GM19395 (cell line): ENCODE measurements at regions not wholly inside any gene's neighbourhood (a gene's known extent, or its start where the extent isn't known, plus 50 kb on each side); places are given as distances from the start of the nearest gene placed in this dataset.

Experiments used
- ATAC-seq: cut with Tn5 transposase; IDR thresholded peaks from one replicate; pipeline ENCODE4 v1.9.1; 2021; ENCODE audit warnings: mild to moderate bottlenecking, moderate library complexity; ENCODE audit not compliant: unreplicated experiment

- no peak for ATAC-seq
These were observed 132.9 kb downstream of the SLITRK6 start for GRCh38 chr13:85666356-85666755.

- ATAC-seq: no peak
These were observed 133.9 kb downstream of the SLITRK6 start for GRCh38 chr13:85665286-85665685.

- ATAC-seq: no peak
These were observed 135.4 kb downstream of the SLITRK6 start for GRCh38 chr13:85663856-85664255.

- ATAC-seq: no peak
These were observed 137.0 kb downstream of the SLITRK6 start for GRCh38 chr13:85662186-85662585.

GRCh38 chr13:85661675-85662074, 137.5 kb downstream of the SLITRK6 start:
- no peak for ATAC-seq

GRCh38 chr13:85659493-85659892, 139.7 kb downstream of the SLITRK6 start:
- no peak for ATAC-seq

GRCh38 chr13:85657942-85658341, 141.3 kb downstream of the SLITRK6 start:
- no peak for ATAC-seq

- ATAC-seq: no peak
These were observed 144.2 kb downstream of the SLITRK6 start for GRCh38 chr13:85655040-85655439.

- ATAC-seq: no peak
These were observed 145.0 kb downstream of the SLITRK6 start for GRCh38 chr13:85654227-85654626.

GRCh38 chr13:85653681-85654080, 145.5 kb downstream of the SLITRK6 start:
- ATAC-seq: no peak

GRCh38 chr13:85652491-85652890, 146.7 kb downstream of the SLITRK6 start:
- no peak for ATAC-seq

GRCh38 chr13:85651440-85651839, 147.8 kb downstream of the SLITRK6 start:
- ATAC-seq: no peak

GRCh38 chr13:85650613-85651012, 148.6 kb downstream of the SLITRK6 start:
- ATAC-seq: no peak

GRCh38 chr13:85640727-85641126, 158.5 kb downstream of the SLITRK6 start:
- no peak for ATAC-seq

GRCh38 chr13:85638815-85639393, 160.3 kb downstream of the SLITRK6 start:
- ATAC-seq: no peak

GRCh38 chr13:85638265-85638664, 161.0 kb downstream of the SLITRK6 start:
- no peak for ATAC-seq

- no peak for ATAC-seq
These were observed 166.6 kb downstream of the SLITRK6 start for GRCh38 chr13:85632526-85633195.

GRCh38 chr13:85631801-85632200, 167.4 kb downstream of the SLITRK6 start:
- ATAC-seq: no peak

GRCh38 chr13:85626603-85627002, 172.6 kb downstream of the SLITRK6 start:
- no peak for ATAC-seq

GRCh38 chr13:85619321-85619720, 179.9 kb downstream of the SLITRK6 start:
- no peak for ATAC-seq

- no peak for ATAC-seq
These were observed 180.7 kb downstream of the SLITRK6 start for GRCh38 chr13:85618521-85618920.

- no peak for ATAC-seq
These were observed 182.9 kb downstream of the SLITRK6 start for GRCh38 chr13:85616275-85616674.

GRCh38 chr13:85615031-85615430, 184.2 kb downstream of the SLITRK6 start:
- ATAC-seq: no peak
